ENCODE measurements at regions not wholly inside any gene's neighbourhood (a gene's known extent, or its start where the extent isn't known, plus 50 kb on each side); places are given as distances from the start of the nearest gene placed in this dataset.

GRCh38 chr15:91561371-91562100 is 292.0 kb upstream of the SLCO3A1 start:
- Histone ChIP-seq H3K27ac (ENCODE audit: low read depth, low read length) (peak overlapping the region; percentile 66), H3K9me3 (ENCODE audit: control insufficient read depth in 3 of 3, low read length in 3 of 3) (no peaks in the 10 kb centered on the region)

GRCh38 chr15:91562698-91563097 is 290.8 kb upstream of the SLCO3A1 start:
- Histone ChIP-seq H3K27ac (ENCODE audit: low read depth, low read length) (no peak overlapping the region), H3K4me3 (ENCODE audit: low read length in 3 of 3) (no peak overlapping the region), H3K36me3 (ENCODE audit: control insufficient read depth in 3 of 3, insufficient read depth in 3 of 3, low read length in 3 of 3) (no peaks in the 10 kb centered on the region), H3K9ac (ENCODE audit: low read depth in 1 of 3, low read length in 3 of 3) (no peak overlapping the region), H3K4me1 (ENCODE audit: control insufficient read depth in 3 of 3, insufficient read depth in 3 of 3, low read length in 3 of 3) (peaks cover 4 to 14% (median 6%) of the 10 kb centered on the region in 3 donors), H3K9me3 (ENCODE audit: control insufficient read depth in 3 of 3, low read length in 3 of 3) (no peaks in the 10 kb centered on the region), H3K27me3 (ENCODE audit: control insufficient read depth in 3 of 3, insufficient read depth in 3 of 3, low read length in 3 of 3) (no peaks in the 10 kb centered on the region)

More at GRCh38 chr15:91561371-91562100, 292.0 kb upstream of the SLCO3A1 start:
- Histone ChIP-seq H3K27me3 (ENCODE audit: control insufficient read depth in 3 of 3, insufficient read depth in 3 of 3, low read length in 3 of 3) (no peaks in the 10 kb centered on the region), H3K4me1 (ENCODE audit: control insufficient read depth in 3 of 3, insufficient read depth in 3 of 3, low read length in 3 of 3) (peaks cover 4 to 14% (median 6%) of the 10 kb centered on the region in 3 donors), H3K9ac (ENCODE audit: low read depth in 1 of 3, low read length in 3 of 3) (no peak overlapping the region), H3K4me3 (ENCODE audit: low read length in 3 of 3) (peak overlapping the region in 1 of 3 donors; percentile 35), H3K36me3 (ENCODE audit: control insufficient read depth in 3 of 3, insufficient read depth in 3 of 3, low read length in 3 of 3) (no peaks in the 10 kb centered on the region)

DNA sequence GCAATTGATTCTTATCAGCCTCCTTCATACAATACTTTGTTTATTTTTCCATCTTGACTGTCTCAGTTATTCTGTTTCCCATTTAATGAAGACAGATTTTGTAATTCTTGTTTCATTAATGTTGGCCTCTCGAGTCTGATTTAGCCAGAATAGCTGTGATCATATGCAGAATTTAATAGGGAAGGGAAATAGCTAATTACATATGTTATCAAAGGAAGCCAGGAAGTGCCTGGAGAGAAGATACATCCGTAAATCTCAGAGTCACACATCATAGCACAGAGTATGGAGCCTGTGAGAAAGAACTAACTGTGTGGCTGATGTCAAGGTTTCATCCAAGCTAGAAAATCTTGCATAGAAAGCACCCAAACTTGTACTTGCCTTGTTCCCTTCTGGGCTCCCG is 288.9 kb upstream of the SLCO3A1 start:
- no peaks in the 10 kb centered on the region for H3K9me3 ChIP-seq (ENCODE audit: control insufficient read depth in 3 of 3, low read length in 3 of 3)

DNA sequence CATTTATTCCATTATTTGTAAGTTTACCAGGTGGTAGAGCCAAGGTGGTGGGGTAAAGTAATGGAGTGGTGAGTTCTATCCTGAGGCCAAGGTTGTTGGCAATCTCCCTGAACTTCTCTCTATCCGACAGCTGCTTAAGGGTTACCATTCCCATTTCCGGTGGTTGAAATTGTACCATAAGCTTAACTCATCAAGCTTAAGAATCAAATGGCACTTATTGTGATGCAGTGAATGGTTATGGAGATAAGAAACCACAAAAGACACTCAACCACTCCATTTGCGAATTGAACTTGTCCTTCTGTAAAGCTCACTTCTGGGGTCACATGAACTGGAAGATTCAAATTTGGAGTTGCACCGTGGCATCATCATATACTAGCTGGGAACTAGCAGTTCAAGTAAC is 287.4 kb upstream of the SLCO3A1 start:
- H3K27me3 ChIP-seq (ENCODE audit: control insufficient read depth in 3 of 3, insufficient read depth in 3 of 3, low read length in 3 of 3) = no peaks in the 10 kb centered on the region
- no peak overlapping the region for H3K27ac ChIP-seq (ENCODE audit: low read depth, low read length)
- peaks cover 4 to 13% (median 6%) of the 10 kb centered on the region in 3 donors for H3K4me1 ChIP-seq (ENCODE audit: control insufficient read depth in 3 of 3, insufficient read depth in 3 of 3, low read length in 3 of 3)
- H3K36me3 ChIP-seq (ENCODE audit: control insufficient read depth in 3 of 3, insufficient read depth in 3 of 3, low read length in 3 of 3) = no peaks in the 10 kb centered on the region
- no peak overlapping the region for H3K4me3 ChIP-seq (ENCODE audit: low read length in 3 of 3)
- H3K9ac ChIP-seq (ENCODE audit: low read depth in 1 of 3, low read length in 3 of 3) = no peak overlapping the region
- H3K9me3 ChIP-seq (ENCODE audit: control insufficient read depth in 3 of 3, low read length in 3 of 3) = no peaks in the 10 kb centered on the region

More for the DNA sequence above, 288.9 kb upstream of the SLCO3A1 start:
- Histone ChIP-seq H3K4me3 (ENCODE audit: low read length in 3 of 3) (no peak overlapping the region), H3K27ac (ENCODE audit: low read depth, low read length) (no peak overlapping the region), H3K36me3 (ENCODE audit: control insufficient read depth in 3 of 3, insufficient read depth in 3 of 3, low read length in 3 of 3) (no peaks in the 10 kb centered on the region), H3K4me1 (ENCODE audit: control insufficient read depth in 3 of 3, insufficient read depth in 3 of 3, low read length in 3 of 3) (peaks cover 4 to 14% (median 6%) of the 10 kb centered on the region in 3 donors), H3K27me3 (ENCODE audit: control insufficient read depth in 3 of 3, insufficient read depth in 3 of 3, low read length in 3 of 3) (no peaks in the 10 kb centered on the region), H3K9ac (ENCODE audit: low read depth in 1 of 3, low read length in 3 of 3) (no peak overlapping the region)

DNA sequence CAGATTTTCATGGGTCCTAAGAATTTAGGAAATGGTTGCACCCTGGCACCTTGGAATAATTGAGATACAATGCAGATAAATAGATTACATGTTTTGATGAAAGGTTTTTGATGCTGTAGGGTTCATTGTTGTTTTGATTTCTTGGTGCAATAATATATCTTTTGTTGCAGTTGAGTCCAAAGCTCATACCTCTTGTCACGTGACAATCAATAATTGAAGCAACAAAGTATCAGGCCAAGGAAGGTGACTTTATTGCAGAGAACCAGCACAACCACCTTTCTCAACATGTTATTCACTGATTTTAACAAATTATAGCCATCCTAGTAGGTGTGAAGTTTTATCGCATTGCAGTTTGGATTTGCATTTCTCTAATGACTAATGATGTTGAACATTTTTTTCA is 285.5 kb upstream of the SLCO3A1 start:
- H3K27me3 ChIP-seq (ENCODE audit: control insufficient read depth in 3 of 3, insufficient read depth in 3 of 3, low read length in 3 of 3) = no peaks in the 10 kb centered on the region
- H3K4me3 ChIP-seq (ENCODE audit: low read length in 3 of 3) = no peak overlapping the region
- H3K27ac ChIP-seq (ENCODE audit: low read depth, low read length) = no peak overlapping the region
- no peak overlapping the region for H3K9ac ChIP-seq (ENCODE audit: low read depth in 1 of 3, low read length in 3 of 3)
- H3K36me3 ChIP-seq (ENCODE audit: control insufficient read depth in 3 of 3, insufficient read depth in 3 of 3, low read length in 3 of 3) = no peaks in the 10 kb centered on the region
- H3K9me3 ChIP-seq (ENCODE audit: control insufficient read depth in 3 of 3, low read length in 3 of 3) = no peaks in the 10 kb centered on the region
- H3K4me1 ChIP-seq (ENCODE audit: control insufficient read depth in 3 of 3, insufficient read depth in 3 of 3, low read length in 3 of 3) = no peaks in the 10 kb centered on the region

DNA sequence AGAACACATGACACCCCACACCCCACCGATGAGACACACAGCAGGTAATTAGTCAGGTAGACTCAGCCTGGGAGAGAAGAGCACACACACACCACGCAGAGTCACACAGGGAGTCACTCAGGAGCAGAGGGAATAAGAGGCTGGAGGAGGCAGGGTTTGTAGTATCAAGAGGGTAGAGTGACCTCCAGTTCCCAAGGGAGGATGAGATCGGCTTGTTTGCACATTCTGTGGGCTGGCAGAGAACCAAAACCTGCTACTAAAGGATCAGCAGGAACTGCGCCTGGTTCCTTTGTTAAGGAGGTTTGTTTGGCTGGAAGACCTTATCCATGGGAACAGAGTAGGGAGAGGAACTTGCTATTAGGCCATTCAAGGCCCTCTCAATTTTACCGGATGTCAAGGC is 281.4 kb upstream of the SLCO3A1 start:
- no peaks in the 10 kb centered on the region for H3K9me3 ChIP-seq (ENCODE audit: control insufficient read depth in 3 of 3, low read length in 3 of 3)
- H3K27me3 ChIP-seq (ENCODE audit: control insufficient read depth in 3 of 3, insufficient read depth in 3 of 3, low read length in 3 of 3) = no peaks in the 10 kb centered on the region
- no peaks in the 10 kb centered on the region for H3K4me1 ChIP-seq (ENCODE audit: control insufficient read depth in 3 of 3, insufficient read depth in 3 of 3, low read length in 3 of 3)

GRCh38 chr15:91576096-91576495 is 277.4 kb upstream of the SLCO3A1 start:
- peaks cover 0 to 6% (median 4%) of the 10 kb centered on the region in 3 donors for H3K4me1 ChIP-seq (ENCODE audit: control insufficient read depth in 3 of 3, insufficient read depth in 3 of 3, low read length in 3 of 3)
- no peak overlapping the region for H3K9ac ChIP-seq (ENCODE audit: low read depth in 1 of 3, low read length in 3 of 3)
- no peak overlapping the region for H3K27ac ChIP-seq (ENCODE audit: low read depth, low read length)
- H3K36me3 ChIP-seq (ENCODE audit: control insufficient read depth in 3 of 3, insufficient read depth in 3 of 3, low read length in 3 of 3) = no peaks in the 10 kb centered on the region
- H3K27me3 ChIP-seq (ENCODE audit: control insufficient read depth in 3 of 3, insufficient read depth in 3 of 3, low read length in 3 of 3) = no peaks in the 10 kb centered on the region
- H3K9me3 ChIP-seq (ENCODE audit: control insufficient read depth in 3 of 3, low read length in 3 of 3) = no peaks in the 10 kb centered on the region
- no peak overlapping the region for H3K4me3 ChIP-seq (ENCODE audit: low read length in 3 of 3)

More for the DNA sequence above, 281.4 kb upstream of the SLCO3A1 start:
- Histone ChIP-seq H3K9ac (ENCODE audit: low read depth in 1 of 3, low read length in 3 of 3) (no peak overlapping the region), H3K4me3 (ENCODE audit: low read length in 3 of 3) (no peak overlapping the region), H3K36me3 (ENCODE audit: control insufficient read depth in 3 of 3, insufficient read depth in 3 of 3, low read length in 3 of 3) (no peaks in the 10 kb centered on the region), H3K27ac (ENCODE audit: low read depth, low read length) (no peak overlapping the region)

GRCh38 chr15:91578511-91578910 is 275.0 kb upstream of the SLCO3A1 start:
- H3K27me3 ChIP-seq (ENCODE audit: control insufficient read depth in 3 of 3, insufficient read depth in 3 of 3, low read length in 3 of 3) = no peaks in the 10 kb centered on the region

GRCh38 chr15:91584895-91585294 is 268.6 kb upstream of the SLCO3A1 start:
- no peak overlapping the region for H3K4me3 ChIP-seq (ENCODE audit: low read length in 3 of 3)
- no peak overlapping the region for H3K27ac ChIP-seq (ENCODE audit: low read depth, low read length)
- no peaks in the 10 kb centered on the region for H3K27me3 ChIP-seq (ENCODE audit: control insufficient read depth in 3 of 3, insufficient read depth in 3 of 3, low read length in 3 of 3)
- no peaks in the 10 kb centered on the region for H3K9me3 ChIP-seq (ENCODE audit: control insufficient read depth in 3 of 3, low read length in 3 of 3)
- no peaks in the 10 kb centered on the region for H3K4me1 ChIP-seq (ENCODE audit: control insufficient read depth in 3 of 3, insufficient read depth in 3 of 3, low read length in 3 of 3)
- no peaks in the 10 kb centered on the region for H3K36me3 ChIP-seq (ENCODE audit: control insufficient read depth in 3 of 3, insufficient read depth in 3 of 3, low read length in 3 of 3)
- H3K9ac ChIP-seq (ENCODE audit: low read depth in 1 of 3, low read length in 3 of 3) = no peak overlapping the region

More at GRCh38 chr15:91578511-91578910, 275.0 kb upstream of the SLCO3A1 start:
- H3K27ac ChIP-seq (ENCODE audit: low read depth, low read length) = no peak overlapping the region
- no peaks in the 10 kb centered on the region for H3K36me3 ChIP-seq (ENCODE audit: control insufficient read depth in 3 of 3, insufficient read depth in 3 of 3, low read length in 3 of 3)
- H3K9me3 ChIP-seq (ENCODE audit: control insufficient read depth in 3 of 3, low read length in 3 of 3) = no peaks in the 10 kb centered on the region
- no peak overlapping the region for H3K9ac ChIP-seq (ENCODE audit: low read depth in 1 of 3, low read length in 3 of 3)
- peaks cover 0 to 6% (median 4%) of the 10 kb centered on the region in 3 donors for H3K4me1 ChIP-seq (ENCODE audit: control insufficient read depth in 3 of 3, insufficient read depth in 3 of 3, low read length in 3 of 3)
- H3K4me3 ChIP-seq (ENCODE audit: low read length in 3 of 3) = no peak overlapping the region

- Histone ChIP-seq H3K4me1 (ENCODE audit: control insufficient read depth in 3 of 3, insufficient read depth in 3 of 3, low read length in 3 of 3) (no peaks in the 10 kb centered on the region), H3K27ac (ENCODE audit: low read depth, low read length) (no peak overlapping the region), H3K27me3 (ENCODE audit: control insufficient read depth in 3 of 3, insufficient read depth in 3 of 3, low read length in 3 of 3) (no peaks in the 10 kb centered on the region)
These were observed 266.9 kb upstream of the SLCO3A1 start for GRCh38 chr15:91586560-91586959.

More at GRCh38 chr15:91586560-91586959, 266.9 kb upstream of the SLCO3A1 start:
- H3K4me3 ChIP-seq (ENCODE audit: low read length in 3 of 3) = no peak overlapping the region
- no peaks in the 10 kb centered on the region for H3K9me3 ChIP-seq (ENCODE audit: control insufficient read depth in 3 of 3, low read length in 3 of 3)
- no peaks in the 10 kb centered on the region for H3K36me3 ChIP-seq (ENCODE audit: control insufficient read depth in 3 of 3, insufficient read depth in 3 of 3, low read length in 3 of 3)
- H3K9ac ChIP-seq (ENCODE audit: low read depth in 1 of 3, low read length in 3 of 3) = no peak overlapping the region

All from skeletal muscle tissue (tissue), 3 donors.